Keratinocyte (primary cell): ENCODE measurements at regions not wholly inside any gene's neighbourhood (a gene's known extent, or its start where the extent isn't known, plus 50 kb on each side); places are given as distances from the start of the nearest gene placed in this dataset.

Experiments used
- DNase-seq: peaks from one replicate; pipeline ENCODE4 v3.0.0-alpha.2; 2011; ENCODE audit warnings: low read depth, missing footprints, low spot score
- FAIRE-seq: peaks from 2 replicates; lab custom pipeline; 2011; peaks lifted over from hg19 to GRCh38; lab: Jason Lieb, UNC
- H2AFZ ChIP-seq: 2 replicates; pipeline ENCODE4 v1.6.0; 2012; ENCODE audit warnings: low read length, control low read depth, inconsistent platforms; ENCODE audit not compliant: control insufficient read depth
- H3K27ac ChIP-seq: 2 replicates; pipeline ENCODE4 v1.5.1; 2011; ENCODE audit warnings: low read length; ENCODE audit not compliant: control insufficient read depth, insufficient read depth
- H3K27me3 ChIP-seq: 3 replicates; pipeline ENCODE4 v1.6.0; 2011; ENCODE audit warnings: low read length; ENCODE audit not compliant: control insufficient read depth, insufficient read depth; ENCODE audit errors: extremely low read depth
- H3K36me3 ChIP-seq, 2 experiments: 2 replicates in 1 of 2; 3 replicates in 1 of 2; pipeline ENCODE4 v1.5.1; 2011; ENCODE audit warnings: low read length in 2 of 2, mild to moderate bottlenecking in 1 of 2; ENCODE audit not compliant: control insufficient read depth in 2 of 2, insufficient read depth in 2 of 2; ENCODE audit errors: extremely low read depth in 1 of 2
- H3K4me1 ChIP-seq: 3 replicates; pipeline ENCODE4 v1.5.1; 2011; ENCODE audit warnings: low read length; ENCODE audit not compliant: control insufficient read depth, insufficient read depth; ENCODE audit errors: extremely low read depth
- H3K4me2 ChIP-seq: 3 replicates; pipeline ENCODE4 v1.6.0; 2011; ENCODE audit warnings: low read depth, low read length; ENCODE audit not compliant: control insufficient read depth, insufficient read depth; ENCODE audit errors: extremely low read depth
- H3K4me3 ChIP-seq, 3 experiments: fragments of 200-600 bp in 1 of 3; sonication (generic) in 1 of 3; 2 replicates in 2 of 3; 3 replicates in 1 of 3; pipeline ENCODE4 v1.5.1; 2011 to 2016; ENCODE audit warnings: low read length in 3 of 3, mild to moderate bottlenecking in 3 of 3, control low read depth in 2 of 3, inconsistent platforms in 1 of 3, low read depth in 1 of 3, mixed read lengths in 1 of 3, mixed run types in 1 of 3, moderate library complexity in 1 of 3; ENCODE audit not compliant: control insufficient read depth in 2 of 3, insufficient read depth in 2 of 3; ENCODE audit errors: extremely low read depth in 1 of 3
- H3K79me2 ChIP-seq: 2 replicates; pipeline ENCODE4 v1.6.0; 2012; ENCODE audit warnings: low read length; ENCODE audit not compliant: control insufficient read depth, insufficient read depth
- H3K9ac ChIP-seq: 3 replicates; pipeline ENCODE4 v1.6.0; 2011; ENCODE audit warnings: low read length; ENCODE audit not compliant: control insufficient read depth, insufficient read depth; ENCODE audit errors: extremely low read depth
- H3K9me1 ChIP-seq: 3 replicates; pipeline ENCODE4 v1.6.0; 2011; ENCODE audit warnings: low read length; ENCODE audit not compliant: control insufficient read depth, insufficient read depth; ENCODE audit errors: extremely low read depth
- H3K9me3 ChIP-seq: 2 replicates; pipeline ENCODE4 v1.5.1; 2012; ENCODE audit warnings: low read depth, low read length; ENCODE audit not compliant: control insufficient read depth
- H4K20me1 ChIP-seq: 3 replicates; pipeline ENCODE4 v1.6.0; 2011; ENCODE audit warnings: low read length; ENCODE audit not compliant: control insufficient read depth, insufficient read depth; ENCODE audit errors: extremely low read depth
- CTCF ChIP-seq, 3 experiments: IDR thresholded peaks in 1 of 3; conservative IDR thresholded peaks in 1 of 3; optimal IDR thresholded peaks in 1 of 3; 2 replicates in 2 of 3; 3 replicates in 1 of 3; pipeline versions ENCODE3 to v1.5.1; 2011; ENCODE audit warnings: low read length in 3 of 3, mild to moderate bottlenecking in 3 of 3, moderate library complexity in 2 of 3, control low read depth in 1 of 3, inconsistent platforms in 1 of 3; ENCODE audit not compliant: insufficient read depth in 2 of 3; ENCODE audit errors: extremely low read depth in 1 of 3
- EZH2 ChIP-seq: IDR thresholded peaks from one replicate; pipeline ENCODE4 v1.6.1; 2012; ENCODE audit warnings: inconsistent platforms, mild to moderate bottlenecking, low read length, moderate library complexity
- dilution Hi-C: fragments of 300-500 bp; cut with MboI; formaldehyde crosslinking; loops from one replicate; pipeline ENCODE4 v1.7.0; 2020; ENCODE audit warnings: low sequenced_read_pairs; ENCODE audit not compliant: extremely low pct_ligation_motif_present

GRCh38 chr18:73896685-73897084 lies 250.9 kb downstream of the FBXO15 start:
- TF ChIP-seq CTCF (optimal IDR thresholded peaks at IDR 0.05 in 1 of 3, IDR thresholded peaks at IDR 0.05 in 1 of 3, conservative IDR thresholded peaks at IDR 0.05 in 1 of 3; ENCODE audit: extremely low read depth in 1 of 3, insufficient read depth in 2 of 3, low read length in 3 of 3) (no peak), EZH2 (no peak)

GRCh38 chr18:73895701-73896100 lies 251.9 kb downstream of the FBXO15 start:
- no peak overlapping the region for H3K27ac ChIP-seq
- FAIRE-seq: no peak
- H3K9ac ChIP-seq: no peak overlapping the region
- dilution Hi-C loops: no loop called here
- no peaks in the 10 kb centered on the region for H4K20me1 ChIP-seq
- no peak overlapping the region for H2AFZ ChIP-seq
- no peaks in the 10 kb centered on the region for H3K9me1 ChIP-seq
- no peaks in the 10 kb centered on the region for H3K27me3 ChIP-seq
- H3K9me3 ChIP-seq: no peaks in the 10 kb centered on the region
- H3K4me3 ChIP-seq: no peak overlapping the region
- TF ChIP-seq CTCF (optimal IDR thresholded peaks at IDR 0.05 in 1 of 3, IDR thresholded peaks at IDR 0.05 in 1 of 3, conservative IDR thresholded peaks at IDR 0.05 in 1 of 3; ENCODE audit: extremely low read depth in 1 of 3, insufficient read depth in 2 of 3, low read length in 3 of 3) (no peak), EZH2 (no peak)
- H3K4me1 ChIP-seq: no peaks in the 10 kb centered on the region
- no peak for DNase-seq
- H3K79me2 ChIP-seq: no peaks in the 10 kb centered on the region
- H3K4me2 ChIP-seq: no peak overlapping the region
- H3K36me3 ChIP-seq: no peaks in the 10 kb centered on the region

More at GRCh38 chr18:73896685-73897084, 250.9 kb downstream of the FBXO15 start:
- Histone ChIP-seq H3K4me1 (no peaks in the 10 kb centered on the region), H3K9ac (no peak overlapping the region), H3K9me3 (no peaks in the 10 kb centered on the region), H3K27ac (no peak overlapping the region), H3K9me1 (no peaks in the 10 kb centered on the region), H3K36me3 (no peaks in the 10 kb centered on the region), H2AFZ (no peak overlapping the region), H3K27me3 (peaks cover 3% of the 10 kb centered on the region), H3K4me3 (no peak overlapping the region), H3K79me2 (no peaks in the 10 kb centered on the region), H4K20me1 (no peaks in the 10 kb centered on the region), H3K4me2 (no peak overlapping the region)
- FAIRE-seq (no peak), DNase-seq (no peak)
- dilution Hi-C loops: no loop called here
